Natural killer cell treated with Interleukin-12 subunit alpha and Interleukin-12 subunit beta and Interleukin-15 and Interleukin-18, amount 100 ng/mL, for 72 hours (primary cell): ENCODE measurements at regions not wholly inside any gene's neighbourhood (a gene's known extent, or its start where the extent isn't known, plus 50 kb on each side); places are given as distances from the start of the nearest gene placed in this dataset.
A peak's percentile ranks its signal among the peaks of the same experiment; 100 is the strongest.
"Not testable (repeated sequence)": the region's sequence is repeated elsewhere in the genome, so short reads cannot be mapped to it uniquely, and the experiment has no call there.

ENCODE experiments used
- ATAC-seq, 2 donors: fragments of 150-1000 bp; cut with Tn5 transposase in 1 of 2; sonication (Bioruptor Pico), chemical (Tn5 transposase) in 1 of 2; 2 replicates each; pipeline ENCODE4 v1.10.0; 2021
- DNase-seq: peaks from one replicate; pipeline ENCODE4 v3.0.0; 2022; ENCODE audit warnings: low spot score
- H3K27ac Mint-ChIP-seq, 2 donors: 1 replicate in 1 of 2; 2 replicates in 1 of 2; pipeline ENCODE4 v1.8.0; 2022; ENCODE audit warnings: mixed read lengths in 2 of 2, mild to moderate bottlenecking in 1 of 2, moderate library complexity in 1 of 2
- H3K27me3 Mint-ChIP-seq, 2 donors: 1 replicate in 1 of 2; 2 replicates in 1 of 2; pipeline ENCODE4 v1.8.0; 2022; ENCODE audit warnings: mixed read lengths in 2 of 2
- H3K36me3 Mint-ChIP-seq: one replicate; pipeline ENCODE4 v1.8.0; 2022; ENCODE audit warnings: mixed read lengths
- H3K4me1 Mint-ChIP-seq, 2 donors: 1 replicate in 1 of 2; 2 replicates in 1 of 2; pipeline ENCODE4 v1.8.0; 2022; ENCODE audit warnings: low read depth in 2 of 2, mixed read lengths in 2 of 2, mild to moderate bottlenecking in 1 of 2
- H3K4me3 Mint-ChIP-seq: one replicate; pipeline ENCODE4 v1.8.0; 2022; ENCODE audit warnings: mixed read lengths
- H3K9me3 Mint-ChIP-seq: 2 replicates; pipeline ENCODE4 v1.8.0; 2022; ENCODE audit warnings: mixed read lengths

GRCh38 chr2:39487398-39488250 is 50.5 kb upstream of the MAP4K3 start:
- Mint-ChIP-seq H3K4me3 (no peak overlapping the region), H3K9me3 (no peaks in the 10 kb centered on the region), H3K27me3 (peaks cover 12 to 23% of the 10 kb centered on the region in 2 donors), H3K27ac (no peak overlapping the region), H3K4me1 (peaks cover 6 to 15% of the 10 kb centered on the region in 2 donors), H3K36me3 (no peaks in the 10 kb centered on the region)
- ATAC-seq: no peak
- DNase-seq: no peak

DNA sequence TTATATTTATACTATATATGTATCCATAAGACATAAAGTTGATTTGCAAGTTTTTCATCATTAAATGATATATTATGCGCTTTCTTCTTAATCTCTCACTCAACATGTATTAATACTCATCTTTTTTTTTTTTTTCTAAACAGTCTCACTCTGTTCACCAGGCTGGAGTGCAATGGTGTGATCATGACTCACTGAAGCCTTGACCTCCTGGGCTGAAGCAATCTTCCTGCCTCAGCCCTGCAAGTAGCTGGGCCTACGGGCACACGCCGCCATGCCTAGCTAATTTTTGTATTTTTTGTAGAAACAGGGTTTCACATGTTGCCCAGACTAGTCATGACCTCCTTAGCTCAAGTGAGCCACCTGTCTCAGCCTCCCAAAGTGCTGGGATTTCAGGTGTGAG is 51.4 kb upstream of the MAP4K3 start:
- DNase-seq (no peak), ATAC-seq (no peak)
- Mint-ChIP-seq H3K9me3 (no peaks in the 10 kb centered on the region), H3K4me3 (no peak overlapping the region), H3K27ac (no peak overlapping the region), H3K27me3 (peaks cover 12 to 21% of the 10 kb centered on the region in 2 donors), H3K4me1 (peaks cover 6 to 18% of the 10 kb centered on the region in 2 donors), H3K36me3 (no peaks in the 10 kb centered on the region)

- Mint-ChIP-seq H3K27me3 (peaks cover 9 to 16% of the 10 kb centered on the region in 2 donors), H3K36me3 (no peaks in the 10 kb centered on the region), H3K4me1 (peaks cover 6 to 14% of the 10 kb centered on the region in 2 donors), H3K27ac (no peak overlapping the region), H3K4me3 (no peak overlapping the region), H3K9me3 (no peaks in the 10 kb centered on the region)
- ATAC-seq (no peak), DNase-seq (no peak)
These were observed 53.5 kb upstream of the MAP4K3 start for GRCh38 chr2:39490586-39490985.

GRCh38 chr2:39491653-39492052 is 54.6 kb upstream of the MAP4K3 start:
- DNase-seq (no peak), ATAC-seq (no peak)
- H3K36me3 Mint-ChIP-seq: no peaks in the 10 kb centered on the region
- H3K27me3 Mint-ChIP-seq: peaks cover 5 to 9% of the 10 kb centered on the region in 2 donors
- H3K4me3 Mint-ChIP-seq: peak overlapping the region; percentile 56
- peak overlapping the region; percentile 2 to 23 for H3K27ac Mint-ChIP-seq
- H3K9me3 Mint-ChIP-seq: no peaks in the 10 kb centered on the region
- peaks cover 6 to 14% of the 10 kb centered on the region in 2 donors for H3K4me1 Mint-ChIP-seq

GRCh38 chr2:39492095-39492590 is 55.1 kb upstream of the MAP4K3 start:
- H3K36me3 Mint-ChIP-seq: no peaks in the 10 kb centered on the region
- H3K27ac Mint-ChIP-seq: peak overlapping the region; percentile 2 to 23
- peak overlapping the region; percentile 56 for H3K4me3 Mint-ChIP-seq
- ATAC-seq: peak; percentile 89 to 94
- DNase-seq: no peak
- no peaks in the 10 kb centered on the region for H3K9me3 Mint-ChIP-seq
- peaks cover under 1 to 6% of the 10 kb centered on the region in 2 donors for H3K27me3 Mint-ChIP-seq
- peaks cover 6 to 14% of the 10 kb centered on the region in 2 donors for H3K4me1 Mint-ChIP-seq

DNA sequence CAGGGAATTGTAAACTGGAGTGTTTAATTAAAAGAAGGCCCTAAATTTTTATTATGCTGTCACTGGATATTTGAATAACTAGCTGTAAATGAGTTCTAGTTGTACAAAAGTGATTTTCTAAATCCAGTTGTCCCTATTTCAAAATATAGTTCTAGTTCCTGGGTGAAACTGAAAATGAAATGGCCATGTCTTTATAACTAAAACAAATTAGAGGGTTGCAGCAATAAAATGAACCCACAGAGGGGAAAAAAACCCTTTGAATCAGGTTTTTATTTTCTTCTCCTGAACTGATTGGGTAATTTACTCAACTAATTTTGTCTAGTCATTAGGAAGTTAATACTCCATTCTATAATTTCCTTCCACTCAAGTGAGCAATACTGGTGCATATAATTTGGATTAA is 55.6 kb upstream of the MAP4K3 start:
- DNase-seq: no peak
- ATAC-seq: no peak
- H3K4me1 Mint-ChIP-seq: peaks cover 6 to 14% of the 10 kb centered on the region in 2 donors
- H3K36me3 Mint-ChIP-seq: no peaks in the 10 kb centered on the region
- H3K9me3 Mint-ChIP-seq: no peaks in the 10 kb centered on the region
- H3K27me3 Mint-ChIP-seq: peaks cover 0 to 6% of the 10 kb centered on the region in 2 donors
- H3K27ac Mint-ChIP-seq: peak overlapping the region in 1 of 2 donors; percentile 23
- H3K4me3 Mint-ChIP-seq: peak overlapping the region; percentile 56

DNA sequence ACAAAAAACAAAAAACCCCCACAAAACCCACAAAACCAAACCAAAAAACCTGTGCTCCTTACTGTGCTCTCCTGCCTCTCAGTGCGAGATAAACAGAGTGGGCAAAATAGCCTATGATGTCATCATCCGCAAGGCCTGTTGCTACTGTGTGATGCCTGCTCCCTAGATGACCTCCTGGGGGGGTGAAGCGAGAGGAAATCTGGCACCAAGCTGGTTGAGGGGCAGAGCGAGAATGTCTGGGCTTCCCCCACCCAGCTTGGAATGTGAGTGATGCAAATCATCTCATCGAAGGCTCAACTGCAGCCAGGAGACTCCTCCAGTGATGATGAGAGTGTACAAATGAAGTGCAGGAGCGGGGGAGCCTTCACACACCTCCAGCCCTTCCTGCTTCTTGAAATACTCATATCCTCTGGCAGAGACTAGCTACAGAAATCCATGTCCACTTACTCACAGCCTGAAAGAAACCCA is 57.7 kb upstream of the MAP4K3 start:
- H3K4me1 Mint-ChIP-seq: peaks cover 6 to 14% of the 10 kb centered on the region in 2 donors
- no peak overlapping the region for H3K4me3 Mint-ChIP-seq
- no peak for ATAC-seq
- H3K27me3 Mint-ChIP-seq: peaks cover 5 to 6% of the 10 kb centered on the region in 2 donors
- H3K9me3 Mint-ChIP-seq: no peaks in the 10 kb centered on the region
- no peak for DNase-seq
- no peak overlapping the region for H3K27ac Mint-ChIP-seq
- no peaks in the 10 kb centered on the region for H3K36me3 Mint-ChIP-seq

DNA sequence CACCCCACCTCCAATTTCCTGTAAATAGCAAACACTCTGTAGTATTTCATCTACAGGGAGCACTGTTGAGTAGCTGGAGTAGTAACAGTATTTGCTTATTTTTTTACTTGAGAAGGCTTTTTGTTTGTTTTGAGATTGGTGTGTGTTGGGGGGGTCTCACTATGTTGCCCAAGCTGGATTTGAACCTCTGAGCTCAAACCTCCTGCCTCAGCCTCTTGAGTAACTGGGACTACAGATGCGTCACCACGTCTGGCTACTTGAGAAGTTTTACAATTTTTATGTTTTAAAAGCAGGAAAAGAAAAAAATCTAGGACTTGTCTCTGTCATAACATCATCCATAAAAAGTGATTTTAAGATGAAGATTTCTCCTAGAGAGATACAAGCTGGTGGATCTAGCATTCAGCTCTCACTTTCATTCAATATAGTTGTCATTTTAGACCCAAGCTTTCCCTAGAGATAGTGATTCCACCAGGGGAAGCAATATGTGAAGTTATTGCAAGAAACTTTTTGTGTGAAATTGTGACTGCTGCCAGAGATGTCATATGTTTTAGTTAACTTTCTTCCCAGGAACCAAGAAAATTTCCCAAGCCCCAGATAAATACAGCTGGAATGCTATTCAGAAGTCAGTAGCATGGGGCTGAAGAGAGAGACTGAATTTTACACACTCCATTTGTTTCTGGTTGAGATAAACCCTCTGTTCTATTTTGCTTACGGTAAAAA is 60.2 kb upstream of the MAP4K3 start:
- Mint-ChIP-seq H3K27me3 (peaks cover 12 to 20% of the 10 kb centered on the region in 2 donors), H3K4me3 (no peak overlapping the region), H3K27ac (no peak overlapping the region), H3K4me1 (peaks cover 2 to 7% of the 10 kb centered on the region in 2 donors), H3K9me3 (no peaks in the 10 kb centered on the region), H3K36me3 (no peaks in the 10 kb centered on the region)
- ATAC-seq: no peak
- no peak for DNase-seq

DNA sequence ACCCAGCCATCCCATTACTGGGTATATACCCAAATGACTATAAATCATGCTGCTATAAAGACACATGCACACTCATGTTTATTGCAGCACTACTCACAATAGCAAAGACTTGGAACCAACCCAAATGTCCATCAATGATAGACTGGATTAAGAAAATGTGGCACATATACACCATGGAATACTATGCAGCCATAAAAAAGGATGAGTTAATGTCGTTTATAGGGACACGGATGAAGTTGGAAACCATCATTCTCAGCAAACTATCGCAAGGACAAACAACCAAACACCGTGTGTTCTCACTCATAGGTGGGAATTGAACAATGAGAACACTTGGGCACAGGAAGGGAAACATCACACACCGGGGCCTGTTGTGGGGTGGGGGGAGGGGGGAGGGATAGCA is 61.1 kb upstream of the MAP4K3 start:
- not testable (repeated sequence) for H3K9me3 Mint-ChIP-seq

GRCh38 chr2:39498786-39499185 is 61.7 kb upstream of the MAP4K3 start:
- H3K9me3 Mint-ChIP-seq: no peaks in the 10 kb centered on the region
- ATAC-seq (no peak), DNase-seq (no peak)
- no peak overlapping the region for H3K4me3 Mint-ChIP-seq
- no peaks in the 10 kb centered on the region for H3K4me1 Mint-ChIP-seq
- H3K36me3 Mint-ChIP-seq: no peaks in the 10 kb centered on the region
- peaks cover 14 to 27% of the 10 kb centered on the region in 2 donors for H3K27me3 Mint-ChIP-seq
- H3K27ac Mint-ChIP-seq: no peak overlapping the region

More for the DNA sequence above, 61.1 kb upstream of the MAP4K3 start:
- not testable (repeated sequence) for DNase-seq, ATAC-seq, H3K4me3 Mint-ChIP-seq, H3K36me3 Mint-ChIP-seq, H3K4me1 Mint-ChIP-seq, H3K27ac Mint-ChIP-seq
- peaks cover 14 to 27% of the 10 kb centered on the region in 2 donors for H3K27me3 Mint-ChIP-seq

- no peaks in the 10 kb centered on the region for H3K9me3 Mint-ChIP-seq
- H3K27ac Mint-ChIP-seq: no peak overlapping the region
- no peak overlapping the region for H3K4me3 Mint-ChIP-seq
- no peak for DNase-seq
- ATAC-seq: no peak
- no peaks in the 10 kb centered on the region for H3K36me3 Mint-ChIP-seq
- H3K27me3 Mint-ChIP-seq: peaks cover 16 to 27% of the 10 kb centered on the region in 2 donors
- no peaks in the 10 kb centered on the region for H3K4me1 Mint-ChIP-seq
These were observed 62.3 kb upstream of the MAP4K3 start for GRCh38 chr2:39499336-39499735.

GRCh38 chr2:39501412-39501811 is 64.3 kb upstream of the MAP4K3 start:
- no peaks in the 10 kb centered on the region for H3K9me3 Mint-ChIP-seq
- DNase-seq: no peak
- no peak overlapping the region for H3K4me3 Mint-ChIP-seq
- no peaks in the 10 kb centered on the region for H3K36me3 Mint-ChIP-seq
- no peaks in the 10 kb centered on the region for H3K4me1 Mint-ChIP-seq
- ATAC-seq: no peak
- peaks cover 14 to 27% of the 10 kb centered on the region in 2 donors for H3K27me3 Mint-ChIP-seq
- no peak overlapping the region for H3K27ac Mint-ChIP-seq

DNA sequence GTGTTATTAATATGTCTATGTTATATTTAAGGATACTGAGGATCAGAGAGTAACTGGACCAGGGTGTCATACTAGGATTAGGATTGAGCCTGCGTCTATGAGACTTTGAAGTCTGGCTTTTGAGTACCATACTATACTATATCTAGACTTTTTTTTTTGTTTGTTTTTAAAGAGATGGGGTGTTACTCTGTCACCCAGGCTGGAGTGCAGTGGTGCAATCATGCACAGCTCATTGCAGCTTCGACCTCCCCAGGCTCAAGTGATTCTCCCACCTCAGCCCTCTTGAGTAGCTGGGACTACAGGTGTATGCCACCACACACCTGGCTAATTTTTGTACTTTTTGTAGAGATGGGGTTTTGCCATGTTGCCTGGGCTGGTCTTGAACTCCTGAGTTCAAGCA is 66.2 kb upstream of the MAP4K3 start:
- no peaks in the 10 kb centered on the region for H3K4me1 Mint-ChIP-seq
- no peak overlapping the region for H3K27ac Mint-ChIP-seq
- no peak for ATAC-seq
- no peaks in the 10 kb centered on the region for H3K36me3 Mint-ChIP-seq
- H3K27me3 Mint-ChIP-seq: peaks cover 14 to 27% of the 10 kb centered on the region in 2 donors
- H3K9me3 Mint-ChIP-seq: no peaks in the 10 kb centered on the region
- no peak for DNase-seq
- H3K4me3 Mint-ChIP-seq: no peak overlapping the region
